GM18520 (cell line): ENCODE measurements at regions not wholly inside any gene's neighbourhood (a gene's known extent, or its start where the extent isn't known, plus 50 kb on each side); places are given as distances from the start of the nearest gene placed in this dataset.

Source experiments
- ATAC-seq: cut with Tn5 transposase; IDR thresholded peaks from one replicate; pipeline ENCODE4 v1.9.1; 2021; ENCODE audit not compliant: unreplicated experiment

DNA sequence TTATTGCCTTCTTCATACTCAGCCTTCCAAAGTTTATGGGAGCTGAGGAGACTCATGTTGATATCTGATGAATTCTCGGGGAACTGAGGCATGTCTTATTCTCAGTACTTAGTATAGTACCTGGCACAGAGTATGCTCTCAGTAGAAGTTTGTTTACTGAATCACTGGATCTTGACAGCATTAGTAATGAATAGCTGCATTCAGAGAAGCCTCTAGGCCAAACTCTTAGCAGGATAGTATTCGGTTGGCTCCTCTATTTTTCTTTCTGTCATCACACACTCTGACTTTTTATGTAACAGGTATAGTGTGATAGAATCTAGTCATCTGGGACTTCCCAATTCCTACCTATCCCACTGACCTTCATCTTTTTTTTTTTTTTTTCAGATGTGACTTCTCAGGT, 566.4 kb upstream of the MAN1A1 start:
- no peak for ATAC-seq

GRCh38 chr6:119908157-119908556, 558.6 kb upstream of the MAN1A1 start:
- no peak for ATAC-seq

DNA sequence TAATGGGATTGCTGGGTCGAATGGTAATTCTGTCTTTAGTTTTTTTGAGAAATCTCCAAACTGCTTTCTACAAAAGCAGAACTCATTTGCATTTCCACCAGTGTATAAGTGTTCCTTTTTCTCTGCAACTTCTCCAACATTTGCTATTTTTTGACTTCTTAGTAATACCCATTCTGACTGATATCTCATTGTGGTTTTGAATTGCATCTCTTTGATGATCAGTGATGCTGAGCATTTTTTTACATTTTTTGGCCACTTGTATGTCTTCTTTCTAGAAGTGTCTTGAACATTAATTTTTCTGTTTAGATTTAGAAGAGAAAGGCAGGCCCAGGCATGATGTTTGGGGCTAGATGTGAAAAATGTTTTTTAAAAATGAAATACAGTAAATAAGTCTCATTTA, 553.1 kb upstream of the MAN1A1 start:
- ATAC-seq, result no peak

- ATAC-seq, result no peak
Observed at GRCh38 chr6:119896806-119897205, 547.2 kb upstream of the MAN1A1 start.

DNA sequence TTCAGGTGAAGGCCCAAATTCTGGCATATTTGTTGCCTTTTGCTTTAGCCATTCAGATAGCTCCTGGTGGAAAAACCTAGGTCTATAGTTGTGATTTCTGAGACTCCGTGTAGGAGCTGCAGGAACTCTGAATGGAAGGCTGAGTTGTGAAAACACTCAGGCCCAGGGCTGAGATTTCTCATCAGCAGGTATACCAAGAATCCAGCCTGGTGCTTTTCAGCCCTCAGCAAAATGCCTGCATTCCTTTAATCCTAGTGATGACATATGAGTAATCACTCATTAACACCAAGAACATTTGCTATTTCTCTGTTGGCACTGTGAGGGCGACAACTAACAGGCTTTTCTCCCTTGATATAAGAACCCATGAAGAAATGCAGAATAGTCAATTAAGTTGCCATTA, 546.1 kb upstream of the MAN1A1 start:
- ATAC-seq, result no peak

- ATAC-seq, result no peak
Observed at GRCh38 chr6:119894811-119895210, 545.2 kb upstream of the MAN1A1 start.

GRCh38 chr6:119891644-119892043, 542.1 kb upstream of the MAN1A1 start:
- ATAC-seq, result no peak

DNA sequence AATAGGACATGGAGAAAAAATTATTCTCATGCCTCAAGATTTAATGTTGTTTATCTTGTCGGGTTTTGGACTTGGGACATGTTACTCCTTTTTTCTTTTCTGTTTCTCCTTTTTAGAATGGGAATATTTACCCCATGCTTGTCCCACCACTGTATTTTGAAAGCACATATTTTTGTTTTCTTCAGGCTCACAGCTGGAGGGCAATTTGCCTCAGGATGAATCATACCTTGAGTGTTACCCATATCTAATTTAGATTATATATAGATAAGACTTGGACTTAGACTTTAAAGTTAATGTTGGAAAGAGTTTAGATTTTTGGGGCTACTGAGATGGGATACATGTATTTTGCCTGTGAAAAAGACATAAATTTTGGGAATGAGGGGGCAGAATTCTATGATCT, 541.6 kb upstream of the MAN1A1 start:
- no peak for ATAC-seq

DNA sequence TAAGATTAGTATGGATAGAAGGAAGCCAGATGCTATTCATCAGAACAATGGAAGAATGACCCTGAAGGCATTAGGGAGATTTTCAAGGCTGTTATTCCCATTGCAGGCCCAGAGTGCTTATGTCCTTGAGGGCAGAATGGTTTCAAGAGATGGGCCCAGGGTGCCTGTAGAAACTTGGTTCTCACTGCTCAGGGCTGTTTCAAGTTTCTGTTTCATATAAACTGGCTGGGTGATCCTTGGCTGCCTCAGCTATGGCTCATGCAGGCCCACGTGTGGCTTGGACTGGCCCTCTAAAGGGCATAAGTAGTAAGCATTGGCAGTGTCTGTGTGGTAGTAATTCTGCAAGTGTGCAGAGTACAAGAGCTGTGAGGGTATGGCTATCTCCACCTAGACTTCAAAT, 540.9 kb upstream of the MAN1A1 start:
- ATAC-seq, result no peak

- no peak for ATAC-seq
Observed at GRCh38 chr6:119887666-119888065, 538.1 kb upstream of the MAN1A1 start.

GRCh38 chr6:119881416-119881815, 531.9 kb upstream of the MAN1A1 start:
- no peak for ATAC-seq

DNA sequence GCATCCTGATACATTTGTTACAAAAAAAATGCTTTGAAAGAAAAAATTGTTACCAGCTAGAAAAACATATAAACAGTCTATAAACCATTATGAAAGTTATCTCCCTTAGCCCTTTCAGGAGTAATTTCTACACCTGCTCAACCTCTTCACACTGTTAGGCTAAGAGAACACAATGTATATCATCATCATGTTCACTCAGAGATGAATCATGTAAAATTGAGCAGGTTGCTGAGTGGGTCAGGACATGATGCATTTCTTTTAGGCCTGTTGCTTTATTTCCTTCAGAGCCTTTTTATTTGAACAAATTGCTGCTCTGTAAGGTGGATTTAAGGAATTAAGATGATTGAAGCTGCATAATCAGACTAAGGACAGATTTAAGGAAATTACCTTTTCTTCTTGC, 531.3 kb upstream of the MAN1A1 start:
- no peak for ATAC-seq

- ATAC-seq, result no peak
Observed at GRCh38 chr6:119879731-119880130, 530.2 kb upstream of the MAN1A1 start.

GRCh38 chr6:119874381-119874780, 524.8 kb upstream of the MAN1A1 start:
- no peak for ATAC-seq

GRCh38 chr6:119873107-119873506, 523.5 kb upstream of the MAN1A1 start:
- no peak for ATAC-seq

- ATAC-seq, result no peak
Observed at GRCh38 chr6:119871520-119871919, 522.0 kb upstream of the MAN1A1 start.

DNA sequence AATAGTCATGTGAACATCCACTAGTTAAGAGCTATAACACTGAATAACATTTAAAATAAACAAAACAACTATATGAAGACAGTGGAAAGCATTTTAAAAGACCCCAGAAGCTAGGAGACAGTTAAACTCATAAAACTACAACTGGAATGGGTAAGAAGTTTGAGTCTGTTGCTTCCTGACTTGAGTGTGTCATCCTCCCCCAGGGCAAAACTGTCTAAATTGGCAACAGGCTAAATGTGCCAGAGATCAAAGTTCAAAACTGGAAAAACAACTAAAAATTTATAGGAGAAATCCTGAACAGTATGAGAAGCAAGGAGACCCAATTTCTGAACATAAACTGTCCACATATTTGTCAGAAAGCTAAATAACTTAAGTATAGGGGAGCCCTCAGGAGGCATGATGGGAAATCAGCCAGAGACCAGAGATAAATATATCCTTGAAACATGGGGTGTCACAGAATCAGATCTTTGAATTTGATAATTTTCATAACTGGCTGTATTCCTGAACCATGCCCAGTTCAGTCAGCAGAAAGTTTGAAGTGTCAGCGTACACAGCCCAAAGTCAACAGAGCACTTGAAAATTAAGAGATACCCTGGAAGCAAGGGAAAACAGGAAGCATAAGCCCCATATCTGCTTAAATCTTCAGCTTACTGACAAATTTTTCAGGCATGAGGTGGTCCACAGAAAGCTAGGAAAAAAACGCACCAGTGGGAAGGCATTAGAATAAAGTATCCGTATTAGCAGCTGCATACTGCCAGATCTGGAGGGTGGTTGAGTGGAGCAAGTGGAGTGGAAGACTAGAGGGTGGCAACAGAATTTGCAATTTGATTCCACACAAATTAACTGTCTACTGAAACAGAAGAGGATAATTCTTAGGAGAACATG, 516.1 kb upstream of the MAN1A1 start:
- ATAC-seq, result no peak

DNA sequence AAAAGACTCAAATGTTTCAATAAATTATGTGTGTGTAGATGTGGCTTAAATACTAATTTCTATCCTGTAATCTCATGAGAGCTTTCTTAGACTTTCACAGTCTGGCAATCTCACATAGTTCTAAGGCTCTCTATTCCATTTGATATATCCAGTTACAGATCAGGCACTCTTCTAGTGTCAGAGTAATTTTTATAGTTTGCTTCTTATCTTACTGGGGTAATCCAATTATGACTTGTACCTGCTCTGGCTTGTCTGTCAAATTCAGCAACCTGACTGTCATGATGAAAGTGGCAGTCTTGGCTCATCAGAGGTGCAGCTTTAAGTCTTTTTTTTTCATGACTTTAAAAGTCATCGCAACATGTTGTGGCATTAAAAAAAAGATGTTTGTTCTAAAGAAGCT, 513.2 kb upstream of the MAN1A1 start:
- ATAC-seq, result no peak

DNA sequence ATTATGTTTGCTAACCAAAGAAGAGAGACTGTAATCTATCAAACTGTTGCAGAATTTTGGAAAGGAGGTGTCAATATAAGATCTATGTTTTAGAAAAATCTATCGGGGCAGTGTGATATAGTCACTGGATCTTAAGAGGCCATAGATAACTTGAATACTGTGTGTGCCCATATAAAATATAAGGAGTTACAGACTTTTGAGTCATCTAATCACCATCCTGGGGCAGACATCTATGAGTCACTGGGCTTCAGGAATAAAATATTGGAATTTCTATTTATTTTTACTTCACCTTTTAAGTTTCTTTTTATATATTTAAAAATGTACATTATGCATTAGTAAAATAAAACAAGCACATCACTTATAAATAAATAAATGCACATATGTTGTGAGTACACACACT, 509.3 kb upstream of the MAN1A1 start:
- ATAC-seq, result no peak

- ATAC-seq, result no peak
Observed at GRCh38 chr6:119856136-119856535, 506.6 kb upstream of the MAN1A1 start.

- ATAC-seq, result no peak
Observed at GRCh38 chr6:119848696-119849095, 499.1 kb upstream of the MAN1A1 start.

GRCh38 chr6:119845161-119845560, 495.6 kb upstream of the MAN1A1 start:
- no peak for ATAC-seq

DNA sequence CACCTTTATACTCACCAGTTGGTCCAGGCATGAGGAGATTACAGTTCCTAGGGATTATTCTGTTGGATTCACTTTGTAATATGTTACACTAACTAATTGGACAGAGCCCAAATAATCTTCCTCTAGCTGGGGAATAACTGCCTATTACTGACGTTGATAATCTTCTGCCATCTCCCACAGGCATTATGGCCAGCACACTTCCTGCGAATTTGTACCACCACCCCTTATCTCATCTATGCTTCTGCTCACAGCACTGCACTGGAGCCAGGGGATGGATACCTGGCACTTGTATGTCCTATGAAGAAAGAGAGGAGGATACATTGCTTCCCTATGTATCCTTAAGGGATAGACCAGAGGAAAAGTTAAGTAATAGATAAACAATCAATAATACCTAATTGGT, 494.8 kb upstream of the MAN1A1 start:
- ATAC-seq, result no peak
